Sigmoid colon (tissue), 6 donors: ENCODE measurements at regions not wholly inside any gene's neighbourhood (a gene's known extent, or its start where the extent isn't known, plus 50 kb on each side); places are given as distances from the start of the nearest gene placed in this dataset.
"Not testable (repeated sequence)": the region's sequence is repeated elsewhere in the genome, so short reads cannot be mapped to it uniquely, and the experiment has no call there.

Source experiments
- DNase-seq: peaks from one replicate; pipeline ENCODE4 v3.0.0-alpha.2; 2019
- H3K27ac ChIP-seq, 4 donors: fragments of 200-600 bp; sonication (generic); one replicate each; pipeline ENCODE4 v1.5.1; 2016 to 2019; ENCODE audit warnings: mild to moderate bottlenecking in 1 of 4
- H3K27me3 ChIP-seq, 3 donors: fragments of 200-600 bp; sonication (generic); one replicate each; pipeline ENCODE4 v1.5.1; 2019; ENCODE audit warnings: mild to moderate bottlenecking in 1 of 3
- H3K36me3 ChIP-seq, 4 donors: fragments of 200-600 bp; sonication (generic); one replicate each; pipeline ENCODE4 v1.5.1; 2016 to 2019
- H3K4me1 ChIP-seq, 4 donors: fragments of 200-600 bp; sonication (generic); one replicate each; pipeline ENCODE4 v1.5.1; 2017 to 2019
- H3K4me3 ChIP-seq, 4 donors: fragments of 200-600 bp; sonication (generic); one replicate each; pipeline ENCODE4 v1.5.1; 2017 to 2019; ENCODE audit warnings: mild to moderate bottlenecking in 2 of 4, moderate library complexity in 1 of 4
- H3K9me3 ChIP-seq, 4 donors: fragments of 200-600 bp in 3 of 4; sonication (generic) in 3 of 4; one replicate each; pipeline versions ENCODE4 v1.5.1 to v1.6.1; 2013 to 2019
- CTCF ChIP-seq, 4 experiments: fragments of 450-650 bp in 3 of 4; fragments of 200-600 bp in 1 of 4; IDR thresholded peaks; one replicate each; pipeline ENCODE4 v1.5.1; 2016 to 2019; ENCODE audit warnings: antibody characterized with exemption in 4 of 4, mild to moderate bottlenecking in 3 of 4, moderate library complexity in 2 of 4
- EP300 ChIP-seq, 4 donors: sonication (generic); formaldehyde crosslinking; IDR thresholded peaks; one replicate each; pipeline ENCODE4 v1.6.1; 2017; ENCODE audit warnings: antibody characterized with exemption in 4 of 4
- POLR2A ChIP-seq, 2 donors: fragments of 450-650 bp; IDR thresholded peaks; one replicate each; pipeline ENCODE4 v1.6.1; 2016; ENCODE audit warnings: antibody characterized with exemption in 2 of 2, mild to moderate bottlenecking in 2 of 2, moderate library complexity in 2 of 2
- POLR2AphosphoS5 ChIP-seq, 4 donors: sonication (generic); formaldehyde crosslinking; IDR thresholded peaks; one replicate each; pipeline ENCODE4 v1.6.1; 2017; ENCODE audit warnings: antibody characterized with exemption in 4 of 4
- WGBS, 2 donors: extraction: QIAGEN DNeasy Blood & Tissue Kit; methylation state at CpG; one replicate each; pipeline ENCODE4 v1.1.7; 2013; 5-methylcytosine and 5-hydroxymethylcytosine counted together
- intact Hi-C: fragments of 100-400 bp; cut with DNase I; formaldehyde crosslinking; loops from one replicate; pipeline ENCODE4 v1.15.1; 2023
- donor health status: healthy with polysubstance abuse.
- donor health status: healthy.

- Histone ChIP-seq H3K4me1 (no peaks in the 10 kb centered on the region), H3K36me3 (no peaks in the 10 kb centered on the region), H3K27ac (no peak overlapping the region), H3K9me3 (peaks cover 0 to 8% (median 3%) of the 10 kb centered on the region in 4 donors), H3K27me3 (no peaks in the 10 kb centered on the region), H3K4me3 (no peak overlapping the region)
- TF ChIP-seq CTCF (IDR thresholded peaks at IDR 0.05) (no peak), POLR2AphosphoS5 (IDR thresholded peaks at IDR 0.05) (no peak), EP300 (IDR thresholded peaks at IDR 0.05) (no peak), POLR2A (IDR thresholded peaks at IDR 0.05) (no peak)
- DNase-seq = no peak
- intact Hi-C loops = no loop called here
Observed at GRCh38 chr21:41571938-41572510, 64.1 kb upstream of the TMPRSS2 start.

GRCh38 chr21:41570791-41571355 lies 62.9 kb upstream of the TMPRSS2 start:
- TF ChIP-seq EP300 (IDR thresholded peaks at IDR 0.05) (no peak), POLR2AphosphoS5 (IDR thresholded peaks at IDR 0.05) (no peak), POLR2A (IDR thresholded peaks at IDR 0.05) (no peak), CTCF (IDR thresholded peaks at IDR 0.05) (no peak)
- H3K4me1 ChIP-seq = no peaks in the 10 kb centered on the region
- H3K27me3 ChIP-seq = no peaks in the 10 kb centered on the region
- DNase-seq = no peak
- H3K4me3 ChIP-seq = no peak overlapping the region
- WGBS, 2 donors = 74 to 90% methylated on average over 7 of the region's 7 CpGs
- no peaks in the 10 kb centered on the region for H3K36me3 ChIP-seq
- H3K9me3 ChIP-seq = peaks cover 0 to 6% (median 3%) of the 10 kb centered on the region in 4 donors
- H3K27ac ChIP-seq = no peak overlapping the region
- intact Hi-C loops = no loop called here

- Histone ChIP-seq H3K27ac (no peak overlapping the region), H3K27me3 (no peaks in the 10 kb centered on the region), H3K4me3 (no peak overlapping the region), H3K4me1 (no peaks in the 10 kb centered on the region), H3K9me3 (peaks cover 0 to 6% (median 3%) of the 10 kb centered on the region in 4 donors), H3K36me3 (no peaks in the 10 kb centered on the region)
- TF ChIP-seq POLR2A (IDR thresholded peaks at IDR 0.05) (no peak), POLR2AphosphoS5 (IDR thresholded peaks at IDR 0.05) (no peak), CTCF (IDR thresholded peaks at IDR 0.05) (no peak), EP300 (IDR thresholded peaks at IDR 0.05) (no peak)
- 26 to 60% methylated on average over 14 of the region's 14 CpGs for WGBS, 2 donors
- DNase-seq = no peak
- intact Hi-C loops = no loop called here
Observed at GRCh38 chr21:41568606-41569385, 60.8 kb upstream of the TMPRSS2 start.

- peaks cover 0 to 6% (median 3%) of the 10 kb centered on the region in 4 donors for H3K9me3 ChIP-seq
- 80 to 86% methylated on average over 25 of the region's 25 CpGs for WGBS, 2 donors
Observed at GRCh38 chr21:41567901-41568510, 60.0 kb upstream of the TMPRSS2 start.

GRCh38 chr21:41567237-41567636 lies 59.3 kb upstream of the TMPRSS2 start:
- H3K4me1 ChIP-seq, H3K9me3 ChIP-seq, intact Hi-C loops: not testable (repeated sequence)

More at GRCh38 chr21:41567901-41568510, 60.0 kb upstream of the TMPRSS2 start:
- TF ChIP-seq CTCF (IDR thresholded peaks at IDR 0.05) (no peak), EP300 (IDR thresholded peaks at IDR 0.05) (no peak), POLR2A (IDR thresholded peaks at IDR 0.05) (no peak), POLR2AphosphoS5 (IDR thresholded peaks at IDR 0.05) (no peak)
- no peaks in the 10 kb centered on the region for H3K4me1 ChIP-seq
- no peaks in the 10 kb centered on the region for H3K27me3 ChIP-seq
- DNase-seq = no peak
- intact Hi-C loops = no loop called here
- no peak overlapping the region for H3K27ac ChIP-seq
- no peak overlapping the region for H3K4me3 ChIP-seq
- H3K36me3 ChIP-seq = no peaks in the 10 kb centered on the region

More at GRCh38 chr21:41567237-41567636, 59.3 kb upstream of the TMPRSS2 start:
- H3K4me3 ChIP-seq, DNase-seq, H3K36me3 ChIP-seq, H3K27me3 ChIP-seq, H3K27ac ChIP-seq: not testable (repeated sequence)
- WGBS, 2 donors = 73 to 87% methylated on average over 2 of the region's 2 CpGs
